IMR-90 (cell line): ENCODE measurements at regions not wholly inside any gene's neighbourhood (a gene's known extent, or its start where the extent isn't known, plus 50 kb on each side); places are given as distances from the start of the nearest gene placed in this dataset.

Experiments used
- ATAC-seq: fragments of 200-7000 bp; cut with Tn5 transposase; 2 replicates; pipeline ENCODE4 v1.9.1; 2020; ENCODE audit warnings: low read depth, mild to moderate bottlenecking, moderate library complexity
- BruUV-seq: library from RNA; stranded (reverse); fragments of 400-500 nt; replicated peaks from 2 replicates; lab custom pipeline; 2021; lab: Mats Ljungman, UMichigan
- CTCF ChIA-PET: fragments of 300-600 bp; formaldehyde crosslinking; extraction: SDS; loops from one replicate; lab custom pipeline; 2021; ENCODE audit warnings: antibody characterized with exemption; lab: Yijun Ruan, JAX
- POLR2A ChIA-PET: fragments of 300-600 bp; sonication (Branson Sonifier 250); formaldehyde crosslinking; loops from one replicate; lab custom pipeline; 2022; ENCODE audit warnings: antibody characterized with exemption; ENCODE audit not compliant: unreplicated experiment; lab: Charles Lee
- DNase-seq: peaks from one replicate; pipeline ENCODE4 v3.0.0; 2013
- H2AFZ ChIP-seq: replicated peaks from 2 replicates; pipeline ENCODE3; 2013; ENCODE audit warnings: low read length, mild to moderate bottlenecking; ENCODE audit not compliant: poor library complexity
- H2AK5ac ChIP-seq: 2 replicates; pipeline ENCODE4 v1.6.1; 2013; ENCODE audit warnings: low read depth, low read length, inconsistent platforms
- H2AK9ac ChIP-seq: replicated peaks from 2 replicates; pipeline ENCODE3; 2013; ENCODE audit warnings: mild to moderate bottlenecking, low read depth, low read length, moderate library complexity; ENCODE audit not compliant: poor library complexity
- H2BK120ac ChIP-seq: 2 replicates; pipeline ENCODE4 v1.6.1; 2013; ENCODE audit warnings: low read depth, low read length, inconsistent platforms
- H2BK15ac ChIP-seq: 3 replicates; pipeline ENCODE4 v1.6.1; 2013; ENCODE audit warnings: low read depth, low read length, inconsistent platforms
- H2BK20ac ChIP-seq: 2 replicates; pipeline ENCODE4 v1.6.1; 2013; ENCODE audit warnings: low read depth, mild to moderate bottlenecking, inconsistent platforms, low read length, moderate library complexity
- H2BK5ac ChIP-seq: 2 replicates; pipeline ENCODE4 v1.6.1; 2013; ENCODE audit warnings: mild to moderate bottlenecking, low read depth, low read length, inconsistent platforms; ENCODE audit not compliant: poor library complexity, severe bottlenecking
- H3K14ac ChIP-seq: replicated peaks from 2 replicates; pipeline ENCODE4 v1.6.1; 2013; ENCODE audit warnings: low read depth, low read length, inconsistent platforms
- H3K18ac ChIP-seq: 2 replicates; pipeline ENCODE4 v1.6.1; 2013; ENCODE audit warnings: low read depth, low read length, control low read depth
- H3K23ac ChIP-seq: 2 replicates; pipeline ENCODE4 v1.6.1; 2013; ENCODE audit warnings: low read depth, low read length, inconsistent platforms
- H3K27ac ChIP-seq: 2 replicates; pipeline ENCODE4 v1.5.1; 2013; ENCODE audit warnings: mild to moderate bottlenecking, control low read depth, low read length; ENCODE audit not compliant: insufficient read depth
- H3K27me3 ChIP-seq: 2 replicates; pipeline ENCODE4 v1.6.1; 2013; ENCODE audit warnings: low read length; ENCODE audit not compliant: control insufficient read depth, insufficient read depth
- H3K36me3 ChIP-seq: 2 replicates; pipeline ENCODE4 v1.6.1; 2013; ENCODE audit warnings: low read length, mixed read lengths; ENCODE audit not compliant: control insufficient read depth, insufficient read depth
- H3K4ac ChIP-seq: 2 replicates; pipeline ENCODE4 v1.6.1; 2013; ENCODE audit warnings: low read depth, low read length, inconsistent platforms
- H3K4me1 ChIP-seq: 2 replicates; pipeline ENCODE4 v1.6.1; 2013; ENCODE audit warnings: low read length, mixed read lengths; ENCODE audit not compliant: control insufficient read depth, insufficient read depth
- H3K4me2 ChIP-seq: 2 replicates; pipeline ENCODE4 v1.6.1; 2013; ENCODE audit warnings: low read depth, mild to moderate bottlenecking, control low read depth, low read length, moderate library complexity
- H3K4me3 ChIP-seq: 2 replicates; pipeline ENCODE4 v1.5.1; 2013; ENCODE audit warnings: low read depth, mild to moderate bottlenecking, control low read depth, low read length, moderate library complexity; ENCODE audit not compliant: insufficient read depth
- H3K56ac ChIP-seq: 2 replicates; pipeline ENCODE4 v1.6.1; 2013; ENCODE audit warnings: low read length, inconsistent platforms; ENCODE audit not compliant: insufficient read depth; ENCODE audit errors: extremely low read depth
- H3K79me1 ChIP-seq, 2 experiments: 2 replicates each; pipeline ENCODE4 v1.6.1; 2013; ENCODE audit warnings: low read length in 2 of 2, inconsistent platforms in 1 of 2, low read depth in 1 of 2
- H3K9ac ChIP-seq: 2 replicates; pipeline ENCODE4 v1.6.1; 2013; ENCODE audit warnings: low read depth, low read length, control low read depth
- H3K9me1 ChIP-seq: 2 replicates; pipeline ENCODE4 v1.6.1; 2013; ENCODE audit warnings: low read length, inconsistent platforms; ENCODE audit not compliant: insufficient read depth
- H3K9me3 ChIP-seq: 2 replicates; pipeline ENCODE4 v1.6.1; 2013; ENCODE audit warnings: low read length; ENCODE audit not compliant: control insufficient read depth, insufficient read depth
- H4K20me1 ChIP-seq: 2 replicates; pipeline ENCODE4 v1.6.1; 2013; ENCODE audit warnings: low read length, inconsistent platforms; ENCODE audit not compliant: insufficient read depth
- H4K5ac ChIP-seq: 2 replicates; pipeline ENCODE4 v1.6.1; 2013; ENCODE audit warnings: mild to moderate bottlenecking, low read depth, low read length, control low read depth
- H4K8ac ChIP-seq, 2 experiments: 2 replicates each; pipeline ENCODE4 v1.6.1; 2013; ENCODE audit warnings: low read depth in 2 of 2, low read length in 2 of 2, control low read depth in 1 of 2, inconsistent platforms in 1 of 2
- H4K91ac ChIP-seq: 2 replicates; pipeline ENCODE4 v1.6.1; 2013; ENCODE audit warnings: low read depth, low read length, inconsistent platforms; ENCODE audit not compliant: insufficient read depth
- BHLHE40 ChIP-seq: fragments of 150-350 bp; IDR thresholded peaks from 2 replicates; pipeline ENCODE4 v1.6.1; 2016; ENCODE audit warnings: mild to moderate bottlenecking, low read depth, low read length
- CEBPB ChIP-seq: IDR thresholded peaks from 2 replicates; pipeline ENCODE4 v1.6.1; 2012; ENCODE audit warnings: low read depth, low read length, improper control_type of control experiment
- CHD1 ChIP-seq: IDR thresholded peaks from 2 replicates; pipeline ENCODE4 v1.6.1; 2012; ENCODE audit warnings: low read depth, low read length, improper control_type of control experiment
- CTCF ChIP-seq: conservative IDR thresholded peaks from 2 replicates; pipeline ENCODE4 v1.5.1; 2012; ENCODE audit warnings: mild to moderate bottlenecking, low read depth, low read length, improper control_type of control experiment
- ELK1 ChIP-seq: fragments of 150-350 bp; IDR thresholded peaks from 2 replicates; pipeline ENCODE4 v1.6.1; 2016; ENCODE audit warnings: low read depth, mild to moderate bottlenecking, low read length, moderate library complexity, borderline replicate concordance
- FOS ChIP-seq: fragments of 150-350 bp; IDR thresholded peaks from 2 replicates; pipeline ENCODE4 v1.6.1; 2016; ENCODE audit warnings: low read depth, low read length
- MAFK ChIP-seq: IDR thresholded peaks from 2 replicates; pipeline ENCODE4 v1.6.1; 2012; ENCODE audit warnings: low read depth, low read length, improper control_type of control experiment
- MXI1 ChIP-seq: IDR thresholded peaks from 2 replicates; pipeline ENCODE4 v1.6.1; 2012; ENCODE audit warnings: low read depth, mild to moderate bottlenecking, low read length, moderate library complexity, borderline replicate concordance
- NFE2L2 ChIP-seq: fragments of 150-350 bp; IDR thresholded peaks from 2 replicates; pipeline ENCODE4 v1.6.1; 2016; ENCODE audit warnings: low read depth, mild to moderate bottlenecking, low read length
- POLR2A ChIP-seq: IDR thresholded peaks from 2 replicates; pipeline ENCODE4 v1.6.1; 2012; ENCODE audit warnings: mild to moderate bottlenecking, low read depth, low read length
- RAD21 ChIP-seq: IDR thresholded peaks from 2 replicates; pipeline ENCODE4 v1.6.1; 2012; ENCODE audit warnings: low read length, improper control_type of control experiment
- RCOR1 ChIP-seq: IDR thresholded peaks from 2 replicates; pipeline ENCODE4 v1.6.1; 2012; ENCODE audit warnings: mild to moderate bottlenecking, low read length, improper control_type of control experiment; ENCODE audit not compliant: insufficient replicate concordance
- SMC3 ChIP-seq: fragments of 150-350 bp; IDR thresholded peaks from 2 replicates; pipeline ENCODE4 v1.6.1; 2016; ENCODE audit warnings: low read depth, mild to moderate bottlenecking, antibody characterized with exemption, low read length, moderate library complexity
- USF2 ChIP-seq: fragments of 150-350 bp; IDR thresholded peaks from 2 replicates; pipeline ENCODE4 v1.6.1; 2017; ENCODE audit warnings: mild to moderate bottlenecking, antibody characterized with exemption, low read length, low read depth
- dilution Hi-C: fragments of 300-500 bp; cut with HindIII; formaldehyde crosslinking; loops from one replicate; pipeline ENCODE4 v1.14.3; 2018; ENCODE audit warnings: low sequenced_read_pairs; ENCODE audit not compliant: unreplicated experiment
- in situ Hi-C: fragments of 300-500 bp; cut with MboI; formaldehyde crosslinking; loops from 3 replicates; pipeline ENCODE4 v1.14.3; 2019; ENCODE audit warnings: low sequenced_read_pairs, inconsistent platforms, mixed read lengths
- intact Hi-C: fragments of 100-400 bp; cut with micrococcal nuclease; formaldehyde crosslinking; loops from 2 replicates; pipeline ENCODE4 v1.10.0; 2022

- DNase-seq = no peak
- Histone ChIP-seq H3K79me1 (no peaks in the 10 kb centered on the region), H3K9ac (no peak overlapping the region), H4K5ac (no peak overlapping the region), H2BK20ac (no peak overlapping the region), H3K18ac (no peak overlapping the region), H3K56ac (no peak overlapping the region), H3K9me1 (no peaks in the 10 kb centered on the region), H2BK5ac (no peak overlapping the region), H3K9me3 (no peaks in the 10 kb centered on the region), H3K4ac (no peak overlapping the region), H3K4me2 (no peak overlapping the region), H2AK5ac (no peak overlapping the region), H3K36me3 (no peaks in the 10 kb centered on the region), H3K14ac (no peak overlapping the region), H2BK15ac (no peak overlapping the region), H3K23ac (no peak overlapping the region), H4K91ac (no peak overlapping the region), H3K4me3 (no peak overlapping the region), H3K4me1 (no peaks in the 10 kb centered on the region), H2AFZ (no peak overlapping the region), H3K27me3 (no peaks in the 10 kb centered on the region), H4K20me1 (no peaks in the 10 kb centered on the region), H2AK9ac (no peak overlapping the region), H2BK120ac (no peak overlapping the region), H3K27ac (no peak overlapping the region), H4K8ac (no peak overlapping the region)
- intact Hi-C loops = no loop called here
- dilution Hi-C loops = no loop called here
- no peak for ATAC-seq
- TF ChIP-seq MAFK = no peak
- TF ChIP-seq MXI1 = no peak
- TF ChIP-seq ELK1 = no peak
- no peak for TF ChIP-seq CHD1
- no peak for TF ChIP-seq FOS
- TF ChIP-seq POLR2A = no peak
- TF ChIP-seq CEBPB = no peak
- no peak for TF ChIP-seq NFE2L2
- TF ChIP-seq CTCF = no peak
- TF ChIP-seq BHLHE40 = no peak
- TF ChIP-seq RCOR1 = no peak
- no peak for TF ChIP-seq USF2
- no peak for TF ChIP-seq RAD21
- no peak for TF ChIP-seq SMC3
- ChIA-PET POLR2A (interaction anchor here (0.5 kb wide), 1 partner anchor 230 kb away, joined by 6 read pairs; no protein-coding TSS in a partner anchor), CTCF (no interaction called here)
- in situ Hi-C loops = no loop called here
- no TSS peak for BruUV-seq
Observed at GRCh38 chr1:193525411-193525810, 339.0 kb upstream of the B3GALT2 start.
